ENCODE measurements at regions not wholly inside any gene's neighbourhood (a gene's known extent, or its start where the extent isn't known, plus 50 kb on each side); places are given as distances from the start of the nearest gene placed in this dataset.

DNA sequence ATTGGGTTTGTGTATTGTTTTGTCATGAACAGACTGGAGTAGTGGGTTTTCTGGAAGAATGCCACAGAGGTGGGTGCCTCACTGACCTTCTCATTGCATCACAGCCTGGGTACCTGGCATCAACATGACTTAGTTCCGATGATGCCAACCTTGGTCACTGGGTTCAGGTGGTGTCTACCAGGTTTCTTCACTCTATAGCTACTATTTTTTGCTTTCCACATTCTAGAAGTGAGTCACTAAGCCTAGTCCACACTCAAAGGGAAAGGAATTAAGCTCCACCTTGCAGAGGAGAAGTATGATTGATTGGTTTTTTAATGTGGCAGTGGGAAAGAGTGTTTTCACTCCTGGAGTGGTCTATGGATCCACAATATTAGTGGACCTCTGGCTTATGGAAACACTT is 391.9 kb downstream of the DMRT2 start:
- H3K4me3 ChIP-seq (ENCODE audit: low read depth, low read length): no peak overlapping the region
- TF ChIP-seq, protein P1, sequence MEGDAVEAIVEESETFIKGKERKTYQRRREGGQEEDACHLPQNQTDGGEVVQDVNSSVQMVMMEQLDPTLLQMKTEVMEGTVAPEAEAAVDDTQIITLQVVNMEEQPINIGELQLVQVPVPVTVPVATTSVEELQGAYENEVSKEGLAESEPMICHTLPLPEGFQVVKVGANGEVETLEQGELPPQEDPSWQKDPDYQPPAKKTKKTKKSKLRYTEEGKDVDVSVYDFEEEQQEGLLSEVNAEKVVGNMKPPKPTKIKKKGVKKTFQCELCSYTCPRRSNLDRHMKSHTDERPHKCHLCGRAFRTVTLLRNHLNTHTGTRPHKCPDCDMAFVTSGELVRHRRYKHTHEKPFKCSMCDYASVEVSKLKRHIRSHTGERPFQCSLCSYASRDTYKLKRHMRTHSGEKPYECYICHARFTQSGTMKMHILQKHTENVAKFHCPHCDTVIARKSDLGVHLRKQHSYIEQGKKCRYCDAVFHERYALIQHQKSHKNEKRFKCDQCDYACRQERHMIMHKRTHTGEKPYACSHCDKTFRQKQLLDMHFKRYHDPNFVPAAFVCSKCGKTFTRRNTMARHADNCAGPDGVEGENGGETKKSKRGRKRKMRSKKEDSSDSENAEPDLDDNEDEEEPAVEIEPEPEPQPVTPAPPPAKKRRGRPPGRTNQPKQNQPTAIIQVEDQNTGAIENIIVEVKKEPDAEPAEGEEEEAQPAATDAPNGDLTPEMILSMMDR (IDR thresholded peaks at IDR 0.05; ENCODE audit: low read depth, low read length, missing control alignments): no peak
- no peak for DNase-seq (ENCODE audit: low read depth)

DNA sequence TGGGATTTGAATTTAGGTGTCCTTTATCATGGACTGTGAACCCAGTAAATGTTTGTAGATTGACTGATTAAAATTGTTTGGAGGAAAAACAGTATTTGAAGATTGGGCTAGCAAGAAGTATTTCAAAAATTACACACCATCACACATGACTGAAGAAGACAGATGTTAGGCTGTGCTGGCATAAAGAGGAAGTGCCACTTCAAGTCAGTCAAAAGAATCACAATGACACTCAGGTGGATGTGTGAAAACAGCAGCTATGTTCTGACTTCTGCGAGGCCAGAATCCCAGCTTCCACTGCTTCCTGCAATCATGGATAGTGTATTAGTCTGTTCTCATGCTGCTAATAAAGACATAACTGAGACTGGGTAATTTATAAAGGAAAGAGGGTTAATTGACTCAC is 393.3 kb downstream of the DMRT2 start:
- no peak overlapping the region for H3K4me3 ChIP-seq (ENCODE audit: low read depth, low read length)
- TF ChIP-seq, protein P1 (IDR thresholded peaks at IDR 0.05; ENCODE audit: low read depth, low read length, missing control alignments): no peak
- no peak for DNase-seq (ENCODE audit: low read depth)

DNA sequence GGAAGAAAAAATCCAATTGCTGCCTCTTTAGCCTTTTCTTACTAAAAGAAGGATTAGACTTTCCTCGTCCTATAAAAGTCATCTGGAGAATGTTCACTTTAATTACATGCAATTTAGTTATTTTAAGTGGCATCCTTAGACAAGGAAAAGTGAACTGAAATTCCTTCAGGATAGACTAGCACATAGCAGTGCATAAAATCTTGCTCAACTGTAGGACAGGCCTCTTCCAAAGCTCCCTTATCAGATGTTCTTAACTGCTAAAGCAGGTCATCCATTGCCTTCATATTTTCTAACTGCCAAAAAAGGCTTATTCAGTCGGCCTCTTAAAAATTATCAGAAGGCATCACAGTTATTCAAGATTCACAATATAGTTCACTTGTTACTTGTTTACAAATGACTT is 396.5 kb downstream of the DMRT2 start:
- no peak for DNase-seq (ENCODE audit: low read depth)

GRCh38 chr9:1453636-1454035 is 403.5 kb downstream of the DMRT2 start:
- no peak for DNase-seq (ENCODE audit: low read depth)
- TF ChIP-seq, protein P1 (IDR thresholded peaks at IDR 0.05; ENCODE audit: low read depth, low read length, missing control alignments): no peak
- no peak overlapping the region for H3K4me3 ChIP-seq (ENCODE audit: low read depth, low read length)

More for the DNA sequence above, 396.5 kb downstream of the DMRT2 start:
- TF ChIP-seq, protein P1 (IDR thresholded peaks at IDR 0.05; ENCODE audit: low read depth, low read length, missing control alignments): no peak
- no peak overlapping the region for H3K4me3 ChIP-seq (ENCODE audit: low read depth, low read length)

DNA sequence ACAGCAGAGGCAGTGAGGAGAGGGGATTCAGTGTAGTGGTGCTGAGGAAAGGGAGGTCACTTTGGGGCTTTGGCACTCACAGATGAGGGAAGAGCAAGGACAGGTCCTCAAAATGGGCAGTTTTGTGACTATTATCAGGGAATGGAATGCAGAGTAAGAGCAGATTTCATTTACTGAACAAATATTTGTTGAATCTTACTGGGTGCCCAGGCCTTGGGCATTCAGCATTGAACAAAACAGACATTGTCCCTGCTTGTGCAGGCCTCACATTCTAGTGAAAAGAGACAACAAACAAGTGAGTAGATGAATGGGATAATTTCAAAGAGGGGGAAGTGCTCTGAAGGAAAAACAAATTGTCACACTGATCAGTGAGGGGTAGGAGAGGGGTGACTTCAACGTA is 404.1 kb downstream of the DMRT2 start:
- no peak for DNase-seq (ENCODE audit: low read depth)
- TF ChIP-seq, protein P1 (IDR thresholded peaks at IDR 0.05; ENCODE audit: low read depth, low read length, missing control alignments): no peak
- no peak overlapping the region for H3K4me3 ChIP-seq (ENCODE audit: low read depth, low read length)

DNA sequence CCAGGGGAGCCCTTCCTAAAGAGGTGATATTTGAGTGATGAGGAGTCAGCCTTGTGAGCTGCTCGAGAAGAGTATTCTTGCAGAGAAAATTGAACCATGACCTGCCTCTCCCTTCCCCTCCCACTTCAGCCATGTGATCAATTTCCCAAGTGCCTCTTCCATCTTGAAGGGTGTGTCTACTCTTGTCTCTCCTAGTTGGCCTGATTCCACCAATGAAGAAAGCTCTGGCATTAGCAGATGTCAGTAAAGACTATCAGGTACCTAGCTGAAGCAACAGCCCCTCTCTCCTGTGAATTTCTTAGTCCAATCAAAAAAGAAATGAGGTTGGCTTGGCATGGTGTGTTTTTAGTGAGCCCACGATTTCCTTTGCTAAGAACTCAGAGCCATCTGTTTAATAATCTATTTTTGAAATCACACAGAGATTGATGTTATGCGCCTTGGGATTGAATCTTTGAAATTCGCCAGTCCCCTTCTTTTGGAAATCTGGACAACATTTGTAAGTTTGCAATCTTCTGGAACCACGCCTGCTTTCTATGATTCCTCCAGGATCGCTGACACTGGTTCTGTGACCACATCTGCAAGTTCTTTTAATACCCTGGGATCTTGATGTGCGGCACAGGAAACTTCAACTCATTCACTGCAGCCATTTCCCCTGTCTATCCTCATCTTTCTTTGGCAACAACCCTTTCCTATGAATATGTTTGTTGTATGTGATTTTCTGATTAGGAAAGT is 404.6 kb downstream of the DMRT2 start:
- TF ChIP-seq, protein P1 (IDR thresholded peaks at IDR 0.05; ENCODE audit: low read depth, low read length, missing control alignments): no peak
- H3K4me3 ChIP-seq (ENCODE audit: low read depth, low read length): no peak overlapping the region
- DNase-seq (ENCODE audit: low read depth): no peak

DNA sequence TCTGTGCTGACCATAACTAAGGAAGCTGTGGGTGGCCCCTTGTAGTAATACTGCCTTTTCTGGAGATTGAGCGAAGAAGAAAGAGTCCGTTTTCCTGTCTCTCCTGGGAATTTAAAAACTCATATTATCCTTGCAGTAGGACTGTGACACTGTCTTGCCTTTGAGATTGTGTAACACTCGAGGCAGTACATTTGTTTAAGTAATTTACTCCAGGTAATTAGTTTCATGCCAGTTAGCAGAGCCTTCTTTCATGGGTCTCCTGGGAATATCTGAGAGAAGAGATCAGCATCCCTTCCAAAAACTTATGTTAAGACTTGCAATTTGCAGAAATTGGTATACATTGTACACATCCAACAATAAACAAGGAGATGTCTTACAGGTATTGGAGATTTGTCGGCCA is 405.6 kb downstream of the DMRT2 start:
- DNase-seq (ENCODE audit: low read depth): no peak

More for the DNA sequence above, 405.6 kb downstream of the DMRT2 start:
- no peak overlapping the region for H3K4me3 ChIP-seq (ENCODE audit: low read depth, low read length)
- TF ChIP-seq, protein P1 (IDR thresholded peaks at IDR 0.05; ENCODE audit: low read depth, low read length, missing control alignments): no peak

Data from GM12864 (cell line).